Mammary epithelial cell (primary cell): ENCODE measurements at regions not wholly inside any gene's neighbourhood (a gene's known extent, or its start where the extent isn't known, plus 50 kb on each side); places are given as distances from the start of the nearest gene placed in this dataset.

ENCODE experiments used
- CTCF ChIP-seq, 2 donors: IDR thresholded peaks in 1 of 2; conservative IDR thresholded peaks in 1 of 2; 2 replicates each; pipeline ENCODE4 v1.5.1; 2011 to 2012; ENCODE audit warnings: inconsistent platforms in 2 of 2, low read length in 2 of 2, mild to moderate bottlenecking in 2 of 2, control low read depth in 1 of 2, low read depth in 1 of 2; ENCODE audit not compliant: insufficient read depth in 1 of 2; ENCODE audit errors: extremely low read depth in 1 of 2
- EZH2 ChIP-seq: IDR thresholded peaks from 2 replicates; pipeline ENCODE4 v1.6.1; 2012; ENCODE audit warnings: low read length, inconsistent platforms, borderline replicate concordance

DNA sequence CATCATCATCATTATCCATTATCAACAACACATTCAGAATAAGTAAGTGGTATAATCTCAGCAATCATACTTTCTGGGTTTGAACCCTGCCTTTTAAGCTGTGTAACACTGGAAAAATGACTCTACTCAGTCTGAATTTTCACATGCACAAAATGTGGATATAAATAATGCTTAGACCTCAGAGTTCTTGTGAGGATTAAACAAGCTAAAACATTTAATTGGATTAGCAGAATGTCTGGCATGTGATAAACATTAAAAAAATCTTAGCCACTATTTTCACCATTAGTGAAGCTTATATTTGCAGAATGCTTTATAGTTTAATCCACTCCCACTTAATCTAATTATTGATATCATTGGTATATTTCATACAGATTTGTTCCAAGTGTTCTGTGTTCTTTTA lies 412.3 kb downstream of the RFC3 start:
- TF ChIP-seq CTCF (conservative IDR thresholded peaks at IDR 0.05 in 1 of 2, IDR thresholded peaks at IDR 0.05 in 1 of 2; ENCODE audit: extremely low read depth in 1 of 2, insufficient read depth in 1 of 2, low read depth in 1 of 2, low read length in 2 of 2) (no peak), EZH2 (no peak)
